NOMO-1 treated with DMSO at 0.1 percent for 48 hours (cell line): ENCODE measurements at regions not wholly inside any gene's neighbourhood (a gene's known extent, or its start where the extent isn't known, plus 50 kb on each side); places are given as distances from the start of the nearest gene placed in this dataset.
"Not testable (repeated sequence)": the region's sequence is repeated elsewhere in the genome, so short reads cannot be mapped to it uniquely, and the experiment has no call there.

Experiments used
- DNase-seq: peaks from one replicate; lab custom pipeline; 2025; ENCODE audit not compliant: unreplicated experiment; lab: John Stamatoyannopoulos, UW

GRCh38 chr5:163252950-163253349, 184.4 kb upstream of the CCNG1 start:
- DNase-seq: no peak

DNA sequence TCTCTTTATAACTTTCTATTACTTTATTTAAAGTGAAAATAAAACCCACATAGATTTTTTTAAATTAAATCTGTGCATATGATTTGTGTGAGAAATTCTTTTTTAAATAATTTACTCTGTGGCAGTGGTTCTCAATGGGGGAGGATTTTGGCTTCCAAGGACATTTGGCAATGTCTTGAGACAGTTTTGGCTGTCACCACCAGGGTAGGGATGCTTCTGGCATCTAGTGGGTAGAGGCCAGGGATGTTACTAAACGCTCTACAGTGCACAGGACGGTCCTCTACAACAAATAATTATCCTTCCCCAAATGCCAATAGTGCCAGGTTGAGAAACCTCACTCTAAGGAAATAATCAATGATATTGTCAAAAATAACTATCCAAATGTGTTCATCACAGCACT, 177.9 kb upstream of the CCNG1 start:
- no peak for DNase-seq

- DNase-seq: no peak
Measured at GRCh38 chr5:163260471-163260870, 176.9 kb upstream of the CCNG1 start.

GRCh38 chr5:163260961-163261360, 176.4 kb upstream of the CCNG1 start:
- DNase-seq: no peak

- DNase-seq: no peak
Measured at GRCh38 chr5:163261647-163262269, 175.6 kb upstream of the CCNG1 start.

DNA sequence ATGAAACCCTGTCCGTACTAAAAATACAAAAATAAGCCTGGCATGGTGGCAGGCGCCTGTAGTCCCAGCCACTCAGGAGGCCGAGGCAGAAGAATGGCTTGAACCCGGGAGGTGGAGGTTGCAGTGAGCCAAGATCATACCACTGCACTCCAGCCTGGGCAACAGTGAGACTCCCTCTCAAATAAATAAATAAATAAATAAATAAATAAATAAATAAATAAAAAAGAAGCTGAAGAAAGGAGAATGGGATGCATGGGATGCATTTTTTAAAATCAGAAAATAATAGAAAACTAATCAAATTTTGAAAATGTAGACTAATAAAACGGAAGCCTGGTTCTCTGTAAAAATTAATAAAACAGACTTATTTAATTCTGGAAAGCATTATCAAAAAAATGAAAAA, 171.1 kb upstream of the CCNG1 start:
- DNase-seq: not testable (repeated sequence)

DNA sequence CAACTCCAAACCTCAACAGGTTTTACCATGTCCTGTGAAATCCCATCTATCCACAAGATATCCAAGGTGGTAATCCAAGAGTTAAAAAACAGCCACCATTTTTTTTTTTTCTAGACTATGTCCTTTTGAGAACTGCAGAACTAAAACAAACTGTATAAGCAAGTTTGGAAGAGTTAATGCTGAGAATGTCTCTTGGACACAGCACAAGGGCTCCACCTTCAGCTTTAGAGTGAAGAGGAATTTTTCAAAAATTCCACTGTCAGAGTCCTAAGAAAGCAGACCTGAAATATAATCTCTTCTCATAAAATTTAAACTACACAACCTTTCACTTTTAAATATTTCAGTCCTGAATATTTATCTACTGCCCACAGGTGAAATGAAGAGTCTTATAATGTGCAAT, 167.8 kb upstream of the CCNG1 start:
- no peak for DNase-seq

- no peak for DNase-seq
Measured at GRCh38 chr5:163276466-163276865, 160.9 kb upstream of the CCNG1 start.

- DNase-seq: not testable (repeated sequence)
Measured at GRCh38 chr5:163280897-163281296, 156.5 kb upstream of the CCNG1 start.

DNA sequence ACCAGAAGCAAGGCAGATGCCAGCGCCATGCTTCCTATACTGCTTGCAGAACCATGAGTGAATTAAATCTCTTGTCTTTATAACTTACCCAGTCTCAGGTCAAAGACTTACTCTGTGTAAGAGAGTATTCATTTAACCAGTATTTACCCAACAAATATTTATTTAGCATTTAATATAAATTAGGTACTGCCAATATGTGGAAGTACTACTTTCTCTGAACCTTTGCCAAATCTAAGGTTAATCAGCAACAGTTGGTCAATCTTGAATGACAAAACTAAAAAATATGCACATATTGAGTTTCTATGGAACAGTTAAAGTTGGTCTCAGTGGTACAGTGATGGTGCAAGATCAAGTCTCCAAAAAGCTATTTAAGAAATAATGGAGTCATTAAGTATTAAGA, 155.9 kb upstream of the CCNG1 start:
- no peak for DNase-seq

DNA sequence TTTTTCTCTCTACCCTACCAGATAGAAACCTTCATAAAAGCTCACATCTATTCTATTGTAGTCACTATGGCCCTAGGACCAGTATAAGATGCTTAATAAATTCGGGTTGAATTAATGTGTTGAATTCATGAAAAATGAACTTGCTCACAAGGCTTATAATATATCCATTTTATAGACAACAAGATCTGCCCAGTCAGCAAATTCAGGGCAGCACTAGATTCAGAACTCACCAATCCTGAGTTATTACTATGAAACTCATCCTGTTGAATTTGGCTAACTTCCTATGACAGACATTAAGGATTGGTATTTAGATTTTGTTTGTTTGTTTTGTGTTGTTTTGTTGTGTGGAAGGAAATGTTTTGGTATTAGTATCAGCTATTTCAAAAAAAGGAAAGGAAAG, 143.6 kb upstream of the CCNG1 start:
- DNase-seq: no peak

GRCh38 chr5:163303718-163304117, 133.7 kb upstream of the CCNG1 start:
- no peak for DNase-seq

DNA sequence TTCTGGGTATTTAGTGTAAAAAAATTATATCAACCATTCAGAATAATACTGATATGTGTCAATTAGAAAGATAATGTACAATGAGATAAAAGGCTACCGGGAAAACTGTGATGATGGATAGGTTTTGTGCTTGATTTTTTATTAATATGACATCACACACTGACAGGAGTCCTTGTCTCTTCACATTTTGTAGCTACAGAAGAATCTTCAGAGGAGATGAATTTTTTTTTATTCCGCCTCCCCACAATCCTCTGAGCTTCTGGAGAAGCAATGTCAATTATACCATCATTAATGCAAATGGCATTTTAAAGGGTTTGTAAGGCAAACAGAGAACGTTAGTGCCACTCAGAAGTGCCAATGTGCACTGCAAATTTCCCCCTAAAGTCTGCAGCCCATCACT, 131.7 kb upstream of the CCNG1 start:
- no peak for DNase-seq

DNA sequence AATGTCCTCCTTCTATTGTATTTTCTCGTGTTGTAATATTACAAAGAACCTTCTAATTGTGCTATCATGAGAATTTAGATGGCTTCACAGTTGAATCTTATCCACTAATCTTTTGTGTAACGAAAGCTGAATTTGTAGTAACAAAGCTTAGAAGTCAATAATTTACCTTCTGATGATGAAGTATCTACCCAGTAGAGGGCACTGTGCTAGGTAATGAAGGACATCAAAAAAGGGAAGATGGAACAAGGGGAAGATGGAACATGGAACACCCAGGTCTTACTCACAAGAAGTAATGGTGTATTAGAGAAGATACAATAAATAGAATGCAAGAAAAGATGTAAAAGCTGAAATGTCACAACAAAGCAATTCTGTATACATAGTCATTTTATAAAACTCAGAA, 131.0 kb upstream of the CCNG1 start:
- DNase-seq: peak; percentile 29

DNA sequence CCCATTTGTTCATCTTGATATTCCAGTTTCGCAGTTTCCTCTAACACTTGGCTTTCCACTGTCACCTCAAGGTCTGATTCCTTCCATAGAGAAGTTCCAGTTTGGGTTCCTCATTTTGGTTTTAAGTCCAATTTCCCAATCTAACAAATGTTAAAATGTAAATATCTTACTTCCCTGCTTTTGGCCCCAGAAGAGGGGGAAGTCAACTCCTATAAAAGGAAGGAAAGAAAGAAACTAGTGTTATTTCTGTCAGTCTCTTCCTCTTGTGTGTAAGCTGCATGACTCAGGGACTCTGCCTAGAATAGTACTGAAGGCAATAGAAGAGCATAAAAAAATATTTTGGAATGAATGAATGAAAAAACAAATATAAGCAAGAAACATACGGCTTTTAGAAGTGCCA, 127.5 kb upstream of the CCNG1 start:
- peak; percentile 91 for DNase-seq

- DNase-seq: peak; percentile 1
Measured at GRCh38 chr5:163310997-163311396, 126.4 kb upstream of the CCNG1 start.

GRCh38 chr5:163312598-163312997, 124.8 kb upstream of the CCNG1 start:
- DNase-seq: no peak

DNA sequence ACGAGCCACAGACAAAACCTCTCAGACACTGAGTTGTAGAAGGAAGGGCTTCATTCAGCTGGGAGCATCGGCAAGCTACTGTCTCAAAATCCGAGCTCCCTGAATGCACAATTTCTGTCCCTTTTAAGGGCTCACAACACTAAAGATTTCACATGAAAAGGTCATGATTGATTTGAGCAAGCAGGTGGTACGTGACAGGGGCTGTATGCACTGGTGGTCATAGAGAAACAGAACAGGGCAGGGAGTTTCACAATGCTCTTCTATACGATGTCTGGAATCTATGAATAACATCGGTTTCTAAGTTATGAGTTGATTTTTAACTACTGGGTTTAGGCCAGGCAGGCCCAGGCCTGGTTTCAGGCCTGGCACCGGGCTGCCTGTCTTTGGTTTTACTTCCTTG, 124.3 kb upstream of the CCNG1 start:
- DNase-seq: not testable (repeated sequence)

GRCh38 chr5:163316374-163316773, 121.0 kb upstream of the CCNG1 start:
- DNase-seq: not testable (repeated sequence)

DNA sequence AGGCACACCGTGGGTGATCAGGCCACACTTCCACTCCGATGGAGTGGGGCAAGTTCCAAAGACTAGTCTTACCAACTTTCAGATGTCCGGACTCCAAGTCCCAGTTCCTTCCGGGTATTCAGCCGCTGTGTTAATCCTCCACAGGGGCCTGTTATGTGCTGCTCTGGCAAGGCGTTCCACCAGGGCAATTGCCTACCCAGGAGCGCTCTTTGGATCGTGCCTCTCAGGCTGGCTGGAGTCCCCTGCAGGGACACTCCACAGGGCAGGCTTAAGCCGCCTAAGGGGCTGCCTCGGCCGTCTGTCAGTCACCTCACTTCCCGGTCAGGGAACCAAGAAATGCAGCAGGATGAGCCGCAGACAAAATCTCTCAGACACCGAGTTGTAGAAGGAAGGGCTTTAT, 118.7 kb upstream of the CCNG1 start:
- DNase-seq: no peak

DNA sequence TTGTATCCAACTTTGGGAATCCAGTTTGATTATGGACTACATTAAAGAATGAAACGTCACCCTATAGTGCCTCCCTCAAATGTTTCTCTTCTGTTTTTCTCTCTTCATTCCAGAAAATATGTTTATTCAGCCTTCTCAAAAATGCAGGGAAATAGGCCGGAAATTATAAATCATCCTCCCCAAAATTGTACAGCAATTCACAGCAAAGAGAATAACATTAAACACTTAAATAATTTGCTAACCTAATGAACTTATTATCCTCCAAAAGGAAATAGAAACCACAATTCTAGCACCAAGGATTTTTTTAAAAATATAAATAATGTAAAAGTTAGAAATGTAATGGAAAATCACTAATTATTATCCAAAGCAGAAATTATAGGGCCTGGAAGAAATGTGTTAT, 115.9 kb upstream of the CCNG1 start:
- no peak for DNase-seq

DNA sequence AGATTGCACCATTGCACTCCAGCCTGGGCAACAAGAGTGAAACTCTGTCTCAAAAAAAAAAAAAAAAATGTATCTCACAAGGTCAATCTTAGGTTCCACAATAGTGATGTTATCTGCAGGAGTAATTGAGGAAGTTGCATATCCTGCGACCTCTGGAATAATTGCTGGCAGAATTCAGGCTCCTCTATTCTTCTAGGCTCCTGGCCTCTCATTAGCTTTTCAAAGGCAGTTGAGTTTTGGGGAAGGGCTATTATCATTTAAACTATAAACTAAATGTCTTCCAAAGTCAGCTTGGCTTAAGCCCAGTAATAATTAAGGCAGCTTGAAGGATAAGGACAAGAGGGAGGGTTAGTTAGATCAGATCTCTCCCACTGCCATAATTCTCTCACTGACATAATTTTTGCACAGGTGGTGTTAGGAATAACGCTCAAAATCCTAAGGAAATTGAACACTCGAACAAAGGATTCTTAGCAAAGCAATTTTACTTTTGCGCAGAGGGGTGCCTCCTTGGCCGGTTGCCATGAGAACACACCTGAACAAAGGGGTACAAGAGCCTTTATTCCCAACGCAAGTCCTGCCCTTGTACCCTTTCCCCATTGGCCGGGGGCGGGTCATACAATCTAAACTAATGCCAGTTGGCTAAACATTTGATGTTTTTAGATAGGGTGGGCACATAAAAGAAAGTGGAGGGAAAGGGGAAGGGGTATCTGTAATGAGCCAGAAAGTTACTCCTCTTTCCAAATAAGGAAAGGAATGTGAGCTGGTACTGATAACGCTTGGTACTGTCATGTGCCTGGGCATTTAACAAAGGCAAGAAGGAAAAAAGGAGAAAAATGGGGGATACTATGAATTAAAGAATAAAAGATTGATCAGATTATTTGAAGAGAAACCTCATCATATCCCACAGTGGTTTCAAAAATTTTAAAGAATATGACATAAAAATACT, 106.4 kb upstream of the CCNG1 start:
- peak; percentile 3 for DNase-seq
